Skin epidermis (tissue), 12 donors: ENCODE measurements at regions not wholly inside any gene's neighbourhood (a gene's known extent, or its start where the extent isn't known, plus 50 kb on each side); places are given as distances from the start of the nearest gene placed in this dataset.
"Not testable (repeated sequence)": the region's sequence is repeated elsewhere in the genome, so short reads cannot be mapped to it uniquely, and the experiment has no call there.

Experiments
- H3K27ac ChIP-seq, 21 experiments: fragments of 200-600 bp; sonication (generic) in 11 of 21; one replicate each; pipeline ENCODE4 v1.5.0; 2020; ENCODE audit warnings: mild to moderate bottlenecking in 3 of 21, inconsistent platforms in 2 of 21, moderate library complexity in 2 of 21
- H3K4me3 ChIP-seq, 7 experiments: fragments of 200-600 bp; sonication (generic) in 2 of 7; one replicate each; pipeline ENCODE4 v1.5.0; 2020; ENCODE audit warnings: inconsistent platforms in 2 of 7, mild to moderate bottlenecking in 2 of 7, moderate library complexity in 1 of 7

DNA sequence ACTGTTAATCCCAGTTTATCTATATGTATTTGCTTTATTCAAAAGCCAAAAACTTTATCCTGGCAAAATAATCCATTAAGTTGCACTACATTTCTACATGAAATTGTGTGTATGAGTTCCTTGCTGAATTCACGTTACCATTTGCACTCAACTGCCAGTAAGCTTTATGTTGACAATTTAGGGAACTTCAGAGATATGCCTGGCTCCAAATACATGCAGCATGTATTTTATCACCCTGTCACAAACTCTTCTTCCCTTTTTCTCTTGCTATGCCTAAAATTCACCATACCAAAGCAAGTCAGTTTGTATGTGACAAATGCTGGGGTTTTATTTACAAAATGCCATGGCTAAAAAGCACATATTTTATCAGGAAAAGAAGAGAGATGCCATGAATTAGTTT, 157.6 kb upstream of the CDH2 start:
- no peak overlapping the region for H3K27ac ChIP-seq
- no peak overlapping the region for H3K4me3 ChIP-seq

DNA sequence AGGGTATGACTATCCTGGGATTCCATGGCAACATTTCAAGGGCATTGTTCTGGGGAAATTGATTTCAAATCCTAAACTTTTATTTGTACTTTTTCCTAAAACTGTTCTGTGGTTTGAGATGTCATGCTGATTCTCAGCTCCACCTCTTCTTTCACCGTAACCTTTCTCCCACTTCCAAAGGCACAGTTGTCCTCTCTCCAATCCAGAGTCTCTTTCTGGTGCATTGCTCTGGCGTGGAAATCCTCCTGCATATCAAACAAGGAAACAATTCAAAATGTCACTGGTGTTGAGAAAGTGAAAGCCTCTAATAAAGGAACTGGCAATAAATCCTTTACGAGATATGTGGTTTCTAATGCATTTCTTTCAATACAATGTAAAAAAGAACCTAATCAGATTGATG, 155.1 kb upstream of the CDH2 start:
- H3K27ac ChIP-seq = no peak overlapping the region
- no peak overlapping the region for H3K4me3 ChIP-seq

DNA sequence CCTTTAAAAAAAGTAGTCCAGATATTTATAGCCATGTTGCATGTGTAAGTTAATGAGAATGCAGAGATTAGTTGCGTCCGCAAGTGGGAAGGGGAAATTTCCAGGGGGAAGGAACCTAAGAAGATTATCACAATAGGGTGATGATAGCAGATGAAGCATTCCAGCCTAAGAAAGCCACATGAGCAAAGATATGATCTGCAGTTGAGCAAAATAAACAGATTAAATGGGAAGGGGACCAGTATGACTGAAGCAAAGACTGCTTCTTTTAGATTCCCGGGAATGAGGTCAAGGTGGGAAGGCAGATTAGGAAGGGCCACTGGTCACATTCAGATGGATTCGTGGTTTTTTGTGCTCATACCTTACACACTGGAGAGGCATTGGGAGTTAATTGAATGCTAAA, 154.6 kb upstream of the CDH2 start:
- Histone ChIP-seq H3K4me3 (no peak overlapping the region), H3K27ac (no peak overlapping the region)

DNA sequence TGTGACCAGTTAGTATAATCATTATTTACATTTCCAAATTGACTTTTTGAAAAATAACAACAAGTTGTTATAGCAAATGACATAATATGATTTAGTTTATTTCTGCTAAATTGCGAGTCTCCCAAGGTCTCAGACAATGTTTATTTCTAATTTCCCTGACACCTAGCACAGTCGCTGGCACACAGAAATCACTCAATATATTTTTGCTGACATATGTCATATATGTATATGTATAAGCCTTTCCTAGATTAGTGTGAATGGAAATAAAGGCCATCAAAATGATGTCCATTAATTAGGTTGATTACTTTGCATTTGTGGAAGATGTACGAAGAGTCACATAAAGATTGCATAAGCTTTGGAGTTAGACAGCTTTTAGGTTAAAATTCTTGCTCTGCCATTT, 136.7 kb upstream of the CDH2 start:
- Histone ChIP-seq H3K4me3 (no peak overlapping the region), H3K27ac (no peak overlapping the region)

DNA sequence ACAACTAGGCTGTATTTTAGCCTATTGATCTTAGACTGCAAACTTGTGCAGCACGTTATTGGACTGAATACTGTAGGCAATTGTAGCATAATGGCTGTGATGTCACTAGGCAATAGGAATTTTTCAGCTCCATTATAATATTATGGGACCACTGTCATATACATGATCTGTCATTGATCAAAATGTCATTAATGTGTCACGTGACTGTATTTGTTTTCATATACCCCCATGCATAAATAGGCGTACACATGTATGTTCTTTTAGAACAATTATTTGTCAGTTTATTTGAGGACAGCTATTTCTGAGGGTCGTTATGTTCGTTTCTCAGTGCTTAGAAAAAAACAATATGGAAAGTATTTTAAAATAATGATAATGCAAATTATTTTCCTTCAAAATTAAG, 111.9 kb upstream of the CDH2 start:
- H3K4me3 ChIP-seq = no peak overlapping the region
- no peak overlapping the region for H3K27ac ChIP-seq

DNA sequence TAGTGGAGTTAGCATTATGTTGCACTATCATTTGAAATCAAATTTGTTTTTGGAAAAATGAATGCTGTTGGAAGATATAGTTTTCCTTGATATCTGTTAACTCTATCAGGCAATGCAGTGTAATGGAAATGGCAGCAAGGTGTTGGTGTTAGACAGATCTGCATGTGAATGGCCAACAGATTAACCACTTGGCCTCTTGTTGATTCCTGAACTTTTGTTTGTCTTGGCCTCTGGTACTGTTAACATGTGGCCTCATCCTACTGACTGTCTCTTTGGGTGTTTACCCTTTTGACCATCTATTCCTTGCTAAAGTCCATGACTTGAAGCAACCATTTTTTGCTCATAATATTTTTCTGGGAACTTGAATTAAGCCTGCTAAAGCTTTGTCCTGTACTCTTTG, 110.2 kb upstream of the CDH2 start:
- no peak overlapping the region for H3K4me3 ChIP-seq
- no peak overlapping the region for H3K27ac ChIP-seq

DNA sequence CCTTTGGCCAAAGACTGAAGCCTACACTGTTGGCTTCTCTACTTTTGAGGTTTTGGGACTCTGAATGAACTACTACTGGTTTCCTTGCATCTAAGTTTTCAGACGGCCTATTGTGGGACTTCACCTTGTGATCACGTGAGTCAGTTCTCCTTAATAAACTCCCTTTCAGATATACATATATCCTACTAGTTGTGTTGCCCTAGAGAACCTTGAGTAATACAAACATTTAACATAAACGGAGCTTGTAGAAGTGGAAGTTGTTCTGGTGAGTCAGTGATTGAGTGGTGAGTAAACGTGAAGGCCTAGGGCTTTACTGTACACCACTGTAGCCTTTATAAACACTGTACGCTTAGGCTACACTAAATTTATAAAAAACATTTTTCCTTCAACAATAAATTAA, 107.2 kb upstream of the CDH2 start:
- no peak overlapping the region for H3K4me3 ChIP-seq
- no peak overlapping the region for H3K27ac ChIP-seq

DNA sequence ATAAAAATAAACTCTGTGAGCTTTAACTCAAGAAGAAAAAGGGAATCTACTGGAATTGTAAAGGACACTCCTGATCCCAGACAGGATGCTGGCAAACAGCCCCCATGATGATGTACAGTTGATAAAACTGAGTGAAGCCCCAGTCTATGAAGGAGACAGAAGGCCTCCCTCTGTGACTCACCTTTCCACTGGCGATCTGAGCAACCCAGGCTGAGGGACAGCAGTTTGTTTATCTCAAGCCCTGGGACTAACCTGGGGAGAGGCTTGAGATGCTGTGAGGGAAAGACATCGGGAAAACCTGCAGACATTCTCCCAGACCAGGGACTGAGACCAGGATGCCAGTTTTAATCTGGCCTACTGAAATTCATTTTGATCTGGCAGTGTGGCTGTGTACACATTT, 104.5 kb upstream of the CDH2 start:
- Histone ChIP-seq H3K4me3 (no peak overlapping the region), H3K27ac (no peak overlapping the region)

DNA sequence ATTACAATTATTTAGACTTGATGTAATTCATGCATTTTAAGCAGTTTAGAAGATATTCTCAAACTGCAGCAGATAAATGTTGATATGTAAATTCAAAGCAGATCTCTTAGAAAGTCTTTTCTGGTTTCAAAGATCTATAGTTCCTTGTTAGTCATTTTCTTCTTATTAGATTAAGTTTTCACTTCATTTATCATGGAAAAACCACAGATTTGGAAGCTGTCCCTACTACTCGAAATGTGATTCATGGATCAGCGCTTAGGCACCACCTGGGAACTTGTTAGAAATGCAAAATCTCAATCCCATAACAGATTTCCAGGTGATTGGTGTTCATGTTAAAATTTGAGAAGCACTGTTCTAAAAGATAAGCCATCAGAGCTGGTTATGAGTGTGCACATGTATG, 92.8 kb upstream of the CDH2 start:
- H3K27ac ChIP-seq = no peak overlapping the region
- no peak overlapping the region for H3K4me3 ChIP-seq

DNA sequence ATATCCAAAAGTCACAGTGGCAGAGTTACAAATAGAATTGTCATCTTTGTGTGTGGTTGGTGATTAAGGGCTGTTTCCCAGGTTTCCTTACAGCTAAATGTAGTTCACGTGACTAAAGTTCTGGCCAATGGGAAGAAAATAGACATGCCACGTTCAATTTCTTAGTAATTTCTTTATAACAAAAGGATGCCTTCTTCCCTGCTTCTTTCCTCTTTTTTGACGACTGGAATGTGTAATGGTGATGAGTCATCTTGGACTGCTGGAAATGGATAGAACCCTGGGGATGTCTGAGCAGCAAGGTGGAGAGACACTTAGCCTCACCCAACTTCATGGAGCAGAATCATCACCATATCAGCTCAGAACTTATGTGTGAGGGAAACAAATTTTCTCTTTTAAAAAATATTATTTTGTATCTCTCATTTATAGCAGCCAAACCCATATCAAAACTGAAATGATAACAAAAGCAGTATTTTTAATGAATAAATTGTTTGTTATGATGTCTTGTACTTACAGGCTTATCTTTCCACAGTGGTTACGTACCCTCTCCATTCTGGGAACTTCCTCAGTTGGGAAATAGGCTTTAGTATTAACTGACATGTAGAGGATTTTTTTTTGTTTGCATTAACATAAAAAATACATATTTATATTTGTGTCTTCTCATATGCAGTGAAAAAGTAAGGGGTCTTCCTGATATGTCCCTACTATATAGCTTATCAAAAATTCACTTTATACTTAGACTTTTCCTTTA, 91.1 kb upstream of the CDH2 start:
- Histone ChIP-seq H3K4me3 (no peak overlapping the region), H3K27ac (no peak overlapping the region)

DNA sequence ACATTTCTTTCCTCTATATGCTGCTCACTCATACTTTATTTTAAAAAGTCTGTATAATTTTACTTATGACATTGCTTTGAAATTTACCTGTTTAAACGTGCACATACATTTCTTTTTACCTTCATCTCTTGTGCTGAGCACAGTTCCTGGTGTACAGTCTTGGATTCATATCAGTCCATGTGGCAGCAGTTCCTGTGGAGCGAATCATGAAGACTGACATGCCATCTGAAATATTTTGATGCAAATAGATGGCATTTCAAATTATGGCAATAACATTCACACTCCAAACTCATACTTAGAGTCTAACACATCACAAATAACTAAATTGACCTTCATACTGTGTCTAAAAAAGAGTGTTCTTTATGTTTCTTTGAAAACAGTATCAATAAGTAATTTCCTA, 90.3 kb upstream of the CDH2 start:
- no peak overlapping the region for H3K4me3 ChIP-seq
- H3K27ac ChIP-seq = no peak overlapping the region

DNA sequence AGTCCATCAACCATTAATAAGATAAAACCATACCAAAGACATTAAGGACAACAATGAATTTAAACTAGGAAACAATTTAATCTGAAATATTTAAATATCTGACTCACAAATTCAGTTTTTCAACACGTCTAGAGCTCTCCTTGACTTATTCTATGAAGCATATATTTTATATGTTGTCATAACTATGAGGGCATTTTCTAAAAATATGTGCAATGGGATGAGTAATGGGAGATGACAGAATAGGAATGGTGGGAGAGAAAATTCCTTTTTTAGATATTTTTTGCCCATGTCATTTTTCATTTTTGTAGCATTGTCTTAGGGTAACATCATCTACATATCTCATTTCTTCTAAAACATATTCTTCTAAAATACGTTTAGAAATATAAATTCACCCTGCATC, 79.2 kb upstream of the CDH2 start:
- H3K27ac ChIP-seq = no peak overlapping the region
- no peak overlapping the region for H3K4me3 ChIP-seq

DNA sequence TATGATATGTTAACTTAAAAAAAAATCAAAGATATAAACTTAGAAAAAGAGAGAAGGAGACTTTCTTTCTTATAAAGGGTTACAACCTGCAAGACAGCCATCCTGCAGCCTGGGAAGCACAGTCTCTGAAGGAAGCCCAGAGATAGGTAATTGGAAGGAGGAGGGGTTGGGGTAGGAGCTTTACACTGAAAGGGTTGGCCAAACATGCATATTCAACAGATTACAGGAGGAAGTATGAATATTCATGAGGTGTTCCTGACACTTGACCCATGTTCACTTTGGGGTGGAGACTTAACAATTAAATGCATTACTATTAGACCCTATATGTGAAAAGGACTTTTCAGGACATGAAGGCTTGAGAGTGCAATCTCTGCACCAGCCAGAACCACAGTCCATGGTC, 71.7 kb upstream of the CDH2 start:
- Histone ChIP-seq H3K4me3 (no peak overlapping the region), H3K27ac (no peak overlapping the region)

DNA sequence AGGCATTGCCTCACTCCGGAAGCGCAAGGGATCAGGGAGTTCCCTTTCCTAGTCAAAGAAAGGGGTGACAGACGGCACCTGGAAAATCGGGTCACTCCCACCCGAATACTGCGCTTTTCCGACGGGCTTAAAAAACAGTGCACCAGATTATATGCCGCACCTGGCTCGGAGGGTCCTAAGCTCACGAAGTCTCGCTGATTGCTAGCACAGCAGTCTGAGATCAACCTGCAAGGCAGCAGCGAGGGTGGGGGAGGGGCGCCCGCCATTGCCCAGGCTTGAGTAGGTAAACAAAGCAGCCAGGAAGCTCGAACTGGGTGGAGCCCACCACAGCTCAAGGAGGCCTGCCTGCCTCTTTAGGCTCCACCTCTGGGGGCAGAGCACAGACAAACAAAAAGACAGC, 63.7 kb upstream of the CDH2 start:
- H3K27ac ChIP-seq, H3K4me3 ChIP-seq: not testable (repeated sequence)

DNA sequence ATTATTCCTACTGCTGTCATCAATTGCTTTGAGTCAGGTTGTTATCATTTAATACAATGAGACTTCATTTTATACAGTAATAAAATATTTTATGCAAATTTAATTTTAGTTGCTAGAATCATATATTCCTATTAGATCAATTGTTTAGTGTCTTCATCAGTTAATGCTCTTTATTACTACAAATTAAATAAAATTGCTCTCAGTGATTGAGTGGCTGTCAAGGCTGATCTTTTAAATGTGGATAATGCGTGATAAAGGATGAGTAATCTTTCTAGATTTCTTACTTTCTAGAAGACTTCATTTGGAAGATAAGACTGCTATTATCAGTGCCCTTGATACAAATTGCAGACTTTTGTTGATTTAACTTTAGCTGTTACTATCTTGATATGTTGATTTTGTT, 59.6 kb upstream of the CDH2 start:
- no peak overlapping the region for H3K4me3 ChIP-seq
- no peak overlapping the region for H3K27ac ChIP-seq
